Spleen (tissue), 11 donors: ENCODE measurements at regions not wholly inside any gene's neighbourhood (a gene's known extent, or its start where the extent isn't known, plus 50 kb on each side); places are given as distances from the start of the nearest gene placed in this dataset.

Experiments
- DNase-seq: peaks from one replicate; pipeline ENCODE4 v3.0.0-alpha.2; 2020
- H3K27ac ChIP-seq, 8 donors: fragments of 200-600 bp; sonication (generic) in 7 of 8; 1 replicate in 4 of 8; 2 replicates in 4 of 8; pipeline versions ENCODE4 v1.5.0 to v1.8.0; 2016 to 2021; ENCODE audit warnings: inconsistent platforms in 4 of 8, mild to moderate bottlenecking in 4 of 8, moderate library complexity in 1 of 8
- H3K27me3 ChIP-seq, 7 donors: fragments of 200-600 bp; sonication (generic) in 6 of 7; replicated peaks in 1 of 7; 1 replicate in 4 of 7; 2 replicates in 3 of 7; pipeline versions ENCODE4 v1.5.0 to v1.8.0; 2016 to 2021; ENCODE audit warnings: inconsistent platforms in 3 of 7, mild to moderate bottlenecking in 1 of 7
- H3K36me3 ChIP-seq, 6 donors: fragments of 200-600 bp; sonication (generic) in 5 of 6; 1 replicate in 4 of 6; 2 replicates in 2 of 6; pipeline versions ENCODE4 v1.5.0 to v1.8.0; 2016 to 2021; ENCODE audit warnings: inconsistent platforms in 2 of 6
- H3K4me1 ChIP-seq, 6 donors: fragments of 200-600 bp; sonication (generic) in 5 of 6; 1 replicate in 3 of 6; 2 replicates in 3 of 6; pipeline versions ENCODE4 v1.5.0 to v1.8.0; 2016 to 2021; ENCODE audit warnings: inconsistent platforms in 3 of 6
- H3K4me3 ChIP-seq, 8 donors: fragments of 200-600 bp; sonication (generic) in 7 of 8; 1 replicate in 4 of 8; 2 replicates in 4 of 8; pipeline versions ENCODE4 v1.5.0 to v1.8.0; 2016 to 2021; ENCODE audit warnings: inconsistent platforms in 4 of 8, mild to moderate bottlenecking in 4 of 8, moderate library complexity in 2 of 8
- H3K9me3 ChIP-seq, 8 donors: fragments of 200-600 bp; sonication (generic) in 7 of 8; 1 replicate in 4 of 8; 2 replicates in 4 of 8; pipeline versions ENCODE4 v1.5.0 to v1.8.0; 2016 to 2021; ENCODE audit warnings: inconsistent platforms in 4 of 8
- POLR2A ChIP-seq, 3 donors: fragments of 450-650 bp; IDR thresholded peaks; one replicate each; pipeline ENCODE4 v1.5.1; 2017; ENCODE audit warnings: antibody characterized with exemption in 3 of 3, mild to moderate bottlenecking in 1 of 3
- POLR2AphosphoS5 ChIP-seq, 3 donors: sonication (generic); formaldehyde crosslinking; IDR thresholded peaks; one replicate each; pipeline ENCODE4 v1.5.1; 2017; ENCODE audit warnings: antibody characterized with exemption in 3 of 3
- WGBS, 5 donors: extraction: QIAGEN DNeasy Blood & Tissue Kit in 3 of 5; methylation state at CpG; one replicate each; pipeline versions ENCODE4 v1.1.5 to v1.1.7; 2013 to 2018; 5-methylcytosine and 5-hydroxymethylcytosine counted together
- intact Hi-C: fragments of 100-400 bp; cut with DNase I; formaldehyde crosslinking; loops from one replicate; pipeline ENCODE4 v1.15.0; 2023; ENCODE audit warnings: low total_unique reads
- TF ChIP-seq, protein P1 (sequence below), 11 experiments: fragments of 200-600 bp in 7 of 11; fragments of 450-650 bp in 4 of 11; sonication (generic) in 4 of 11; IDR thresholded peaks in 8 of 11; conservative IDR thresholded peaks in 3 of 11; 1 replicate in 7 of 11; 2 replicates in 4 of 11; pipeline versions ENCODE4 v1.4.0 to v1.8.0; 2016 to 2021; ENCODE audit warnings: antibody characterized with exemption in 11 of 11, inconsistent platforms in 4 of 11, mild to moderate bottlenecking in 1 of 11
- donor health status: healthy with polysubstance abuse.
- donor health status: DM: no; HTN: no; CAD: no; lungs with moderate emphysema.
- donor health status: DM: no; HTN: no; CAD: no.
- donor health status: Bipolar disorder and iron deficiency.
- donor health status: healthy.
- donor health status: DM: no; HTN: no; CAD: no.
- donor health status: DM: yes; HTN: yes; CAD: no.

DNA sequence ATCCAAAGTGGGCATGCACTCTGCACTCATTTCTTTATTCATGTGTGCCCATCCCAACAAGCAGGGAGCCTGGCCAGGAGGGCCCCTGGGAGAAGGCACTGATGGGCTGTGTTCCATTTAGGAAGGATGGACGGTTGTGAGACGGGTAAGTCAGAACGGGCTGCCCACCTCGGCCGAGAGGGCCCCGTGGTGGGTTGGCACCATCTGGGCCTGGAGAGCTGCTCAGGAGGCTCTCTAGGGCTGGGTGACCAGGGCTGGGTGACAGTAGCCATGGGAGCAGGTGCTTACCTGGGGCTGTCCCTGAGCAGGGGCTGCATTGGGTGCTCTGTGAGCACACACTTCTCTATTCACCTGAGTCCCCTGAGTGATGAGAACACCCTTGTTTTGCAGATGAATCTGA lies 129.3 kb upstream of the B3GAT1 start:
- intact Hi-C loops = no loop called here
- 60 to 78% (median 71%) methylated on average over 6 of the region's 6 CpGs for WGBS, 5 donors

DNA sequence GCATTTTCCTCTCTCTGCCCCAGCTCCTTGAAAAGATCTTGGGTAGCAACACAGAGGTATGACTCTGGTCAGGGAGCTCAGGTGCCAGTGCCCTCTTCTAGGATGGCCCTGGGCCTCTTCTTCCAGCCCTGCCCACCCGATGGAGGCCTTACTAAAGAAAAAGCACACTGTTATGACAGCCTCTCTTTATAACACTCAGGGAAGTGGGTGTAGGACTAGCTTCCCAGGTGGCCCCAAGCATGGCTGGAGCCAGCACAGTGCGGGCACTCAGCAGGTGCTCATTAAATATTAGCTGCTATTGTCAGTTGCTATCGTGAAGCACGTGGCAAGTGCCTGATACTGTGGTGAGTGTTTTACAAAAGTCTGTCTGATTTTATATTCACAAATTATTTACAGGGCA lies 127.2 kb upstream of the B3GAT1 start:
- 77 to 91% (median 89%) methylated on average over 4 of the region's 4 CpGs for WGBS, 5 donors
- DNase-seq = no peak
- H3K36me3 ChIP-seq = no peaks in the 10 kb centered on the region
- H3K4me3 ChIP-seq = no peak overlapping the region
- peaks cover 0 to 6% (median 0%) of the 10 kb centered on the region in 6 donors for H3K4me1 ChIP-seq
- no peak overlapping the region for H3K27ac ChIP-seq
- TF ChIP-seq POLR2AphosphoS5 (IDR thresholded peaks at IDR 0.05) (no peak), POLR2A (IDR thresholded peaks at IDR 0.05) (no peak)
- TF ChIP-seq, protein P1, sequence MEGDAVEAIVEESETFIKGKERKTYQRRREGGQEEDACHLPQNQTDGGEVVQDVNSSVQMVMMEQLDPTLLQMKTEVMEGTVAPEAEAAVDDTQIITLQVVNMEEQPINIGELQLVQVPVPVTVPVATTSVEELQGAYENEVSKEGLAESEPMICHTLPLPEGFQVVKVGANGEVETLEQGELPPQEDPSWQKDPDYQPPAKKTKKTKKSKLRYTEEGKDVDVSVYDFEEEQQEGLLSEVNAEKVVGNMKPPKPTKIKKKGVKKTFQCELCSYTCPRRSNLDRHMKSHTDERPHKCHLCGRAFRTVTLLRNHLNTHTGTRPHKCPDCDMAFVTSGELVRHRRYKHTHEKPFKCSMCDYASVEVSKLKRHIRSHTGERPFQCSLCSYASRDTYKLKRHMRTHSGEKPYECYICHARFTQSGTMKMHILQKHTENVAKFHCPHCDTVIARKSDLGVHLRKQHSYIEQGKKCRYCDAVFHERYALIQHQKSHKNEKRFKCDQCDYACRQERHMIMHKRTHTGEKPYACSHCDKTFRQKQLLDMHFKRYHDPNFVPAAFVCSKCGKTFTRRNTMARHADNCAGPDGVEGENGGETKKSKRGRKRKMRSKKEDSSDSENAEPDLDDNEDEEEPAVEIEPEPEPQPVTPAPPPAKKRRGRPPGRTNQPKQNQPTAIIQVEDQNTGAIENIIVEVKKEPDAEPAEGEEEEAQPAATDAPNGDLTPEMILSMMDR (IDR thresholded peaks at IDR 0.05 in 8 of 11, conservative IDR thresholded peaks at IDR 0.05 in 3 of 11) = no peak
- peaks cover 0 to 3% (median 0%) of the 10 kb centered on the region in 8 donors for H3K9me3 ChIP-seq
- intact Hi-C loops = no loop called here
- H3K27me3 ChIP-seq = peaks cover 0 to 46% (median 12%) of the 10 kb centered on the region in 7 donors

More for the DNA sequence above, 129.3 kb upstream of the B3GAT1 start:
- H3K27me3 ChIP-seq = peaks cover 0 to 30% (median 7%) of the 10 kb centered on the region in 7 donors
- H3K4me3 ChIP-seq = no peak overlapping the region
- H3K9me3 ChIP-seq = peaks cover 0 to 3% (median 0%) of the 10 kb centered on the region in 8 donors
- no peak for DNase-seq
- no peak overlapping the region for H3K27ac ChIP-seq
- TF ChIP-seq, protein P1 (IDR thresholded peaks at IDR 0.05 in 8 of 11, conservative IDR thresholded peaks at IDR 0.05 in 3 of 11) = no peak
- TF ChIP-seq POLR2AphosphoS5 (IDR thresholded peaks at IDR 0.05) = no peak
- no peak for TF ChIP-seq POLR2A (IDR thresholded peaks at IDR 0.05)
- peaks cover 0 to 6% (median 0%) of the 10 kb centered on the region in 6 donors for H3K4me1 ChIP-seq
- no peaks in the 10 kb centered on the region for H3K36me3 ChIP-seq

DNA sequence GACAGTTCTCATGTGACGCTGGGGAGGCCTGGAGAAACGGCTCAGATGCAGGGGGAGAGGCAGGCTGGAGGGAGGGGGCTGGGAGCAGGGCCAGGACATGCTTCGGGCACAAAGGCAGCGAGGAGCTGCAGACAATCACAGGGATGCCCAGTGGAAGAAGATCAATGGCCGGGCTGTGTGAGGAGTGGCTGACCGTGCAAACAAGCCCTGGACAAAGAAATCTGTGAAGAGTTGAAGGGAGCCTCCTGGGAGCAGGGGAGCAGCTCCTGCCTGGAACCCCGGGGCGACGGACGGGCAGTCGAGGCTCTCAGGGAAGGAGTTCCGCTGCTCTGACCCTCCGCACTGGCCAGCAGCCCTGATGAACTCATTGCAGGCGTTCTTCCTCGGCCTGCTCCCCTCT lies 126.7 kb upstream of the B3GAT1 start:
- intact Hi-C loops = no loop called here
- H3K4me1 ChIP-seq = peaks cover 0 to 6% (median 0%) of the 10 kb centered on the region in 6 donors
- no peak overlapping the region for H3K27ac ChIP-seq
- H3K27me3 ChIP-seq = peaks cover 0 to 46% (median 12%) of the 10 kb centered on the region in 7 donors
- no peaks in the 10 kb centered on the region for H3K36me3 ChIP-seq
- no peak overlapping the region for H3K4me3 ChIP-seq
- DNase-seq = no peak
- peaks cover 0 to 3% (median 0%) of the 10 kb centered on the region in 8 donors for H3K9me3 ChIP-seq
- TF ChIP-seq POLR2AphosphoS5 (IDR thresholded peaks at IDR 0.05) = no peak
- 78 to 86% (median 80%) methylated on average over 15 of the region's 15 CpGs for WGBS, 5 donors

DNA sequence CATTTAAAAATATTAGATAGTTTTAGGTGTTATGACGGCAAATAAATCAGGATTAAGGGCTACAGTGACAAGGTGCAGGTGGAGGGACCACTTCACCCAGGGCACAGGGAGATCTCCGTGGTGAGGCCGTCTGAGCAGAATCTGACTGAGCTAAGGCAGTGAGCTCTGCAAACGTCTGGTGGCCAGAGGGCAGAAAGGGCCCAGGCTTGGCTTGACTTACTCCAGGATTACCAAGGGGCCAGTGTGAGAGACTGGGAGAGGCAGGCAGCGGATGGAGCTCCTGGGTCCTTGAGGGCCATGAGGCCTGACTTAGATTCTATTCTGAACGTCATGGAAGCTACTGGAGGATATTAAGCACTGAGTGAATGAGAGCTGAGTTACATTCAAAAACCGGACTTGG lies 125.9 kb upstream of the B3GAT1 start:
- H3K36me3 ChIP-seq = no peaks in the 10 kb centered on the region
- WGBS, 5 donors = 78 to 85% (median 79%) methylated on average over 7 of the region's 7 CpGs
- intact Hi-C loops = no loop called here
- peaks cover 0 to 3% (median 0%) of the 10 kb centered on the region in 8 donors for H3K9me3 ChIP-seq
- H3K27ac ChIP-seq = no peak overlapping the region
- H3K4me3 ChIP-seq = no peak overlapping the region
- peaks cover 0 to 46% (median 12%) of the 10 kb centered on the region in 7 donors for H3K27me3 ChIP-seq
- H3K4me1 ChIP-seq = peaks cover 0 to 6% (median 0%) of the 10 kb centered on the region in 6 donors
- DNase-seq = no peak
- TF ChIP-seq POLR2AphosphoS5 (IDR thresholded peaks at IDR 0.05) = no peak
- no peak for TF ChIP-seq POLR2A (IDR thresholded peaks at IDR 0.05)
- TF ChIP-seq, protein P1 (IDR thresholded peaks at IDR 0.05 in 8 of 11, conservative IDR thresholded peaks at IDR 0.05 in 3 of 11) = no peak
